Nucleus accumbens (tissue), 56 donors: ENCODE measurements at regions not wholly inside any gene's neighbourhood (a gene's known extent, or its start where the extent isn't known, plus 50 kb on each side); places are given as distances from the start of the nearest gene placed in this dataset.

ENCODE experiments used
- DNase-seq, 56 donors: peaks; one replicate each; lab custom pipeline; 2025; lab: John Stamatoyannopoulos, UW

GRCh38 chr1:22218618-22219250, 75.8 kb upstream of the WNT4 start:
- DNase-seq: no peak

- no peak for DNase-seq
These were observed 78.4 kb upstream of the WNT4 start for GRCh38 chr1:22221233-22221780.

- DNase-seq: no peak
These were observed 79.8 kb upstream of the WNT4 start for GRCh38 chr1:22222723-22223122.

GRCh38 chr1:22223176-22223575, 80.3 kb upstream of the WNT4 start:
- DNase-seq: no peak

GRCh38 chr1:22224091-22224490, 81.2 kb upstream of the WNT4 start:
- no peak for DNase-seq

GRCh38 chr1:22224631-22225030, 81.7 kb upstream of the WNT4 start:
- no peak for DNase-seq

- no peak for DNase-seq
These were observed 83.1 kb upstream of the WNT4 start for GRCh38 chr1:22225858-22226589.

GRCh38 chr1:22228074-22228473, 85.2 kb upstream of the WNT4 start:
- no peak for DNase-seq

GRCh38 chr1:22228505-22228911, 85.6 kb upstream of the WNT4 start:
- no peak for DNase-seq

GRCh38 chr1:22229379-22229778, 86.5 kb upstream of the WNT4 start:
- no peak for DNase-seq

GRCh38 chr1:22231068-22231593, 88.2 kb upstream of the WNT4 start:
- no peak for DNase-seq

GRCh38 chr1:22231995-22232690, 89.2 kb upstream of the WNT4 start:
- DNase-seq: no peak

GRCh38 chr1:22233222-22233621, 90.3 kb upstream of the WNT4 start:
- no peak for DNase-seq

GRCh38 chr1:22234476-22235030, 91.7 kb upstream of the WNT4 start:
- DNase-seq: peak in 3 of 56 donors; percentile 8 to 12 (median 10)

- no peak for DNase-seq
These were observed 93.3 kb upstream of the WNT4 start for GRCh38 chr1:22236166-22236565.

GRCh38 chr1:22236900-22237299, 94.0 kb upstream of the WNT4 start:
- DNase-seq: no peak

GRCh38 chr1:22237433-22238093, 94.7 kb upstream of the WNT4 start:
- DNase-seq: no peak

- no peak for DNase-seq
These were observed 95.7 kb upstream of the WNT4 start for GRCh38 chr1:22238356-22239224.

GRCh38 chr1:22239378-22239777, 96.5 kb upstream of the WNT4 start:
- DNase-seq: no peak
